Skin epidermis (tissue), 12 donors: ENCODE measurements at regions not wholly inside any gene's neighbourhood (a gene's known extent, or its start where the extent isn't known, plus 50 kb on each side); places are given as distances from the start of the nearest gene placed in this dataset.
A peak's percentile ranks its signal among the peaks of the same experiment; 100 is the strongest.
"Not testable (repeated sequence)": the region's sequence is repeated elsewhere in the genome, so short reads cannot be mapped to it uniquely, and the experiment has no call there.

Source experiments
- H3K27ac ChIP-seq, 21 experiments: fragments of 200-600 bp; sonication (generic) in 11 of 21; one replicate each; pipeline ENCODE4 v1.5.0; 2020; ENCODE audit warnings: mild to moderate bottlenecking in 3 of 21, inconsistent platforms in 2 of 21, moderate library complexity in 2 of 21
- H3K4me3 ChIP-seq, 7 experiments: fragments of 200-600 bp; sonication (generic) in 2 of 7; one replicate each; pipeline ENCODE4 v1.5.0; 2020; ENCODE audit warnings: inconsistent platforms in 2 of 7, mild to moderate bottlenecking in 2 of 7, moderate library complexity in 1 of 7

DNA sequence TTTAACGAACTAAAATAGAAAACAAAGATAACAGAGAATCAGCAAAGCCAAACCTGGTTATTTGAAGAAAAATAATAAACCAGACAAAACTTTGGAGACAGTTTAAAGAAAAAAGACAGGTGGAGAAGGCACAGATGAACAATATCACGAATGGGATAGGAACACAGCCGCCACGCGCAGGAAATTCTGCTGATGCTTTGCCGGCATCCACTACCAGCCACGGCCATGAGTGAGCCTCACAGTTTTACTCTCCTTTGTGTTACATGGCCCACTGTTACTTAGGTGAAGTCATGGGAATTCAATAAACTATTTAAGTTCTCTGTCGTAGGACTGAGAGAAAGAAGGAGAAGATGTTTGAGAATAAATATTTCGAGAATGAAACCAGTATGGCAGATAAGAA lies 503.4 kb downstream of the TTLL7 start:
- Histone ChIP-seq H3K27ac (no peak overlapping the region), H3K4me3 (no peak overlapping the region)

DNA sequence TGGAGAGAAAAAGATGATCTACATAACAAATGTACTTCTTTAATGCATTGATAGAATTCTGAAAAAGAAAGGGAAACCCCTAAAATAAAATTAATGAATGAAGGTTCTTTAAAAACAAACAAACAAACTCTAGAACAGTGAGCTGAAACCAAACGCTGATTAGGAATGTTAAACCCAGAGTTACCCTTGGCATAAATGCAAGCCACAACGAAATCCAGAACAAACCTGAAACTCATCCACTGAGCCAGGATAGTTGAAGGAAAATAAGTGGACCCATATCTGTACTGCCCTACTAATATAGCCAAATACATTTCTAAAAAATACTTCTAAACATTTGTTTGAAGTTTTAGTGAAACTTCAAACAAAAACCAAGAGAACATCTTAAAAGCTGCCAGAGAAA lies 505.3 kb downstream of the TTLL7 start:
- Histone ChIP-seq H3K27ac (peak overlapping the region in 1 of 21 experiments; percentile 28), H3K4me3 (no peak overlapping the region)

DNA sequence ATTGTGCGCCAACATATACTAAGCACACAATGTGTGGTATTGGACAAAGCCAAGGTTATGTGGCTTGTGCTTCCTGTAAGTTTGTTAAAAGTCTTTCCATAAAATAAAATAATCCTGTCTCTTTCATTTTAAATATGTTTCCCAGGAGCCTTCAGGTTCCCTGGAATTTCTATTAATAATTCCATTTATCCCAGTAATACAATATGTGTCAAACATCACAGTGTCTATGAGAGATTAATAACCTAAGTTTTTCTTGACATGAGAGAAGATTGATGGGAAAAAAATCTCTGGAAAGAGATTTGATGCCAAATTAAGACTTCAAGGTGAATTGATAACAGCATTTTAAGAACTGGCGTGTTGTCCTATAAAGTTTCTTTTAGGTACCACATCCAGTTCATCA lies 507.0 kb downstream of the TTLL7 start:
- H3K4me3 ChIP-seq, result no peak overlapping the region

DNA sequence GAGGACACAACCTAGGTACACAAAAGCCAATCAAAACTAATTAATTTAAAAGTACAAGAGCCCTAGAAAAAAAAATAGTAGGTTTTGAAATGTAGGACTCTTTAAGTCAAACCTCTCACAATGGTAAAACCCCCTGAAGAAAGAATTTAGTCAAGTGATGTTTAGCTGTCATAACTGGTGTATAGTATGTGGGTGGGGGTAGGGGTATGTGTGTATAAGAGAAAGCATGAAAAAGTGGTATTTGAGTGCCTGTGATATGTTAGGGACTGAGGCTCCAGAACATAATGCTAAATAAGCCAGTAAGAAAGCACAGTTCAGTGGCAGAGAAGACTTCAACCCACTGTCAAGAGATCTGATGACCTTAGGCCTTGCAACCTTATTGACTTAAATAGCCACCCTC lies 507.9 kb downstream of the TTLL7 start:
- H3K27ac ChIP-seq, result no peak overlapping the region
- no peak overlapping the region for H3K4me3 ChIP-seq

More for the DNA sequence above, 507.0 kb downstream of the TTLL7 start:
- no peak overlapping the region for H3K27ac ChIP-seq

DNA sequence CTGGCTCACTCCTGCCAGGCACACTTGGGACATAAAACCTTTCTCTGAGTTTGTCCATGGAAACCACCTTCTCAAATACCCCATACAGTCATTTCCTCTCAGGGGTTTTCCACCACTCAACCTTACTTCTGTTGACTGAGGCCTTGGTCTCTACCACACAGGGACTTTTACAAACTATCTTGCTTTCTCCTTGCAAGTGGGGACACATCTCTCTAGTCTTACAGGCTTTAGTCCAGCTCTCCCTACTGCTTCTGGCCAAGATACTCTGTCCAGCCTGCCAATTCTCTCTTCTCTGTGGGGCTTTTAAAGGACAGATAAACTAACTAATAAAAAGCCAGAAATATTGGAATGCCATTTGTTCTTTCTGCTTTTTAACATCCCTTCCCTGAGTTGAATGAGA lies 510.8 kb downstream of the TTLL7 start:
- not testable (repeated sequence) for H3K27ac ChIP-seq, H3K4me3 ChIP-seq

DNA sequence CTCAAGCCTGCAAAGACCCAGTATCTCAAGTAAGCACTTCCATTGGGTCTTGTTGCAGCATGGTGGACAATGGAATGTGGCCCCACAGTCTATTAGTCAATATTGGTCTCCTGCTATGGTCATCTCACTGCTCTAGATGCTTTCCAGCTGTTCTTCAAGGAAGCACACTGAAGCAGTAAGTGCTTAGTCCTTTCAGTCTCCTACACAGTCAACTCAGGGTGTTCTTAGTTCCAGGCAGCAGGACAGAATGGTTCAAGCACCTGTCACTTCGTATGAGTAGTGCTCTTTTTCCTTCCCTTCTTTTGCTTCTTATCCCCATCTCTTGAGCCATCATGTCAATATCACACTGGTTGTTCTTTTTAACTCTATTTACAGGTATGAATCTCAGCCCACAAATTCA lies 511.5 kb downstream of the TTLL7 start:
- H3K4me3 ChIP-seq, H3K27ac ChIP-seq: not testable (repeated sequence)

DNA sequence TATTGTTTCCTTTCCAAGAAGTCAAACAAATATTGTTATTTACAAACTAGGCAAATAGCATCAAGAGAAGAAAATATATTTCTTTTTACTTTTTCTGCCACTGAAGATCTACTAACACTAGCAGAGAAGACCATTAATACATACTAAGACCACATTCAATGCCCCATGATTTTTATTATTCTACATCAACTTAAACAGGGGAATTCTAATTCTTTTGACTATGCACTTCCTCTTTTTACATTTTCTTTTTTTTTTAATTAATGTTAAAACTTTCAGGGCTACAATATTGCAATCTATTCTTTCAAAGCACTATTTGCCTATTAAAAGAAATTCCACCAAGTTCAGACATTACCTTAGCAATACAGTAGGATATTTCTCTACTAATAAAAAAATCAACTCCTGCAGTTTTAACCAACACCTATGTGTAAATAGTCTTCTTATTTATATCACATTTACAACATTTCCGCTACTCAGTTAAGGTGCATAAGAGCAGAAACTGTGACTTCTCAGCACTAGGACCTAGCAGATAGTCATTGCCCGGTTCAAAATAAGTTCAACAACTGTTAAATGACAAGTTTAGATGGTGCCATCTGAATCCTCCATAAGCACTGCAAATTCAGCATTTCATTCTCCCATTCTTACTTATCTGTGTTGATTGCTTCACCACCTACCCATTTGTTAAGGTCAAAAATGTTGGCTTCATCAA lies 513.5 kb downstream of the TTLL7 start:
- H3K27ac ChIP-seq, H3K4me3 ChIP-seq: not testable (repeated sequence)

DNA sequence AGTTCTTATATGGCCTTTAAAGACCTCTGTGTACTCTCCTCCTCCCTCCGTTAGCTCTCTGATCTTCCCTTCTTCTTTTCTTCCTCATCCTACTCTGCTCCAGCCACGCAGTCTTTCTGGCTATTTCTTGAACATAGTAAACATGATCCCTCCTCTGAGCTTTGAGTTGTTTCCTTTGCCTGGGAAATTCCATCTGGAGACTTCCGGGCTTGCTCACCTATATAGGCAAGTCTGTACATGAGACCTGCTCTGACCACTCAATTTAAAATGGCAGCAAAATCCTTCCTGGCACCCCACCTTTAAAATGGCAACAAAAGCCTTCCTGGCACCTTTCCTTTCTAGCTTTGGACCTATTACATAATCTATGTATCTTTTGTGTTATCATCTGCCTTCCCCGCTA lies 517.6 kb downstream of the TTLL7 start:
- H3K4me3 ChIP-seq, H3K27ac ChIP-seq: not testable (repeated sequence)

DNA sequence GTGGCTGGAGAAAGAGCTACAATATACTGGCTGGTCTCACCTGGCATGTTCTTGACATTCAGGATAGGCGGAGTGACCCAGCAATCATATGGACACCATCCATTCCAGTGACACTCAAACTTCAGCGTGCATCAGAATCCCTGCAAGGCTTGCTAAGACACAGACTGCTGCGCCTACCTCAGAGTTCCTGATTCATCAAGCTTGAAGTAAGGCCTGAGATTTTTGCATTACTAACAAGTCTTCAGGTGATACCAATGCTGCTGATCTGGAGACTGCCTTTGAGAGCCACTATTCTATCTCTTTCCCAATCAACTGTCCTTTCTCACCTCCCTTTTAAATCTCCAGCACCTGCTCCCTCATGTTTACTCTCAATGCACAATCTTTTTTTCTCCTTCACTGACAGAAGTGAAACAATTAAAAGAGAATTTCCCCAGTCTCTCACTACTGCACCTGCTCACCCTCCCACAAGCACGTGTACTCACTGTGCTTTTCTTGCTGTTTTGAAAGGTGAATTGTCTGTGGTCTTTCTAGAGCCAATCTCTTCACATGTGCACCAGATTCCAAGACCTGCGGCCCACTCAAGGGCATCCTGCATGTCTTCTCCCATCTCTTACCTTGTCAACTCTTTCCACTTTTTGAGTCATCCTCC lies 519.2 kb downstream of the TTLL7 start:
- not testable (repeated sequence) for H3K4me3 ChIP-seq, H3K27ac ChIP-seq

DNA sequence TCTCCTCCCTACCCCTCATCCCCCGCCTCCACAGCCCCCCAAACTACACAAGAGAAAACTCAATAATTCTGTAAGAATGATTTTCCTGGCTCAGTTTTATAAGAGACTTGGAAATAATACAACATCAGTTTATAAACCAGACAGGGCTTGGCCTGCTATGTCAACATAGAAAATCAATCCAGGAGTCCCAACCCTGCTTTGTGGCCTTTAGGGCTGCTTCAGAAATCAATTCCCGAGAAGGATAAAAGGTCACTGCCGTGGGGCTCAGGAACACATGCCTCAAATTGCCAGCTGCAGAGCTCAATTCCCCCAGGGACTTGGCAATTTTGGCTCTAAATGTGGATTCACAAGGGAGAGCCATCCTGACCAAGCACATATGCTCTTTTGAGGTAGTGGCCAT lies 520.8 kb downstream of the TTLL7 start:
- not testable (repeated sequence) for H3K4me3 ChIP-seq, H3K27ac ChIP-seq

DNA sequence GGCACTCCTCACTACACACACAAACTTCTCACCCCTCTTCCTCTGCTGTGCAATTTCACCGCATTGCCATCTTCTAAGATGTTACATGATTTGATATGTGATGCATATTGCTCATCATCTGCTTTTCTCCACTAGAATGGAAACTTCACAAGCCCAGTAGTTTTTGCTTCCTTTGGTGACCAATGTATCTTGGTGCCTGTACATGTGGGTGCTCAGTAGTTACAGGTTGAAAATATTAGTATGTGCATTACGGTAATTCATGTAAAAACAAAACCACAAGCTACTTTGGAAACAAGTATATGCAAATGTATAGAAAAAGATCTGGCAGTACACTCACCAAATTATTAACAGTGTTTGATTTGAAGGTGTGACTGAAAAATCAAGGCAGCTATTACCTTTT lies 522.4 kb downstream of the TTLL7 start:
- H3K27ac ChIP-seq, H3K4me3 ChIP-seq: not testable (repeated sequence)

DNA sequence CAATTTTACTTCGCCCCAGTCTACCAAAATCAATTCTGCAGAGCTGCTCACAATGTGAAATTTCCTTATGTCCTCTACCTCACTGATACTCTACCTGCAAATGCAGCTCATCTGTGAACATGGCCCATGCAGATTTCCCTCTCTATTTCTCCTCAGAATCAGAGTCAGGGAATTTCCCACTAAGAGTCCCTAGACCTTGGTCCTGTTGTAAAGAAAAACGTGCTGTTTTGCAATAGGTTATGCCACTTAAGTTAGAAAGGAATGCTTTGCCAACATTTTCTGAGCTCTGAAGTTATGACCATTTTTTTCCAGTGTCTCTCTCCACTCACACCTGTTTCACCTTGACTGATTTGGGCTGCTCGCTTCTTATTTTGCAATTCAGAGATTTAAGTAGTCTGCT lies 524.0 kb downstream of the TTLL7 start:
- not testable (repeated sequence) for H3K4me3 ChIP-seq, H3K27ac ChIP-seq

DNA sequence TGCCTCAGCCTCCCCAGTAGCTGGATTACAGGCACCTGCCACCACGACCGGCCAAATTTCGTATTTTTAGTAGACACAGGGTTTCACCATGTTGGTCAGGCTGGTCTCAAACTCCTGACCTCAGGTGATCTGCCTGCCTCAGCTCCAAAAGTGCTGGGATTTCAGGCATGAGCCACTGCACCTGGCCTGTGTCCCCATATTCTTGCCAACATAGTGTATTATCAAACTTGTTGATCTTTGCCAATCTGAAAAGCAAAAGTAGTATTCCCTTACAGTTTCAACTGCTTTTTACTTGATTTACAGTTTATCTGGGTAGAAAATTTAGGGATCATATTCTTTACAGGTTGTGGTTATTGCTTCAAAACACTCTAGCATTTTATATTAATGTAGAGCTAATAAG lies 524.9 kb downstream of the TTLL7 start:
- not testable (repeated sequence) for H3K4me3 ChIP-seq, H3K27ac ChIP-seq

DNA sequence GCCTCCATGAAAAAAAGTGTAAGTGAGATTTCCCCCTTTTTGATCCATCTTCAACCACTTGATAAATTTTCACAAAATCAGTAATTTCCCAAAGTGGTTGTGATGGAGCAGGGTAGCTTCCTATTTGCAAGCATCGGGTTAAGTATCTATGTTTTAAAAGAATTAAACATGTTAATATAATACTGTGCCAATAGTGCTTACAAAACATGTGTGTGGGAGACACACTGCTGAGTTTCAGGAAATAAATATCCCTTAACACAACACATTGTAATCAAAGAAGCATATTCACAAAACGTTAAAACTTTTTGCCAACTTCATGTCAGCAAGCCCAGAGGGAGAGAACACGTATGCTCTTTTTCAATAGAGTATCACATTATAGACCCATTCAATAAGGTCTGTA lies 526.9 kb downstream of the TTLL7 start:
- not testable (repeated sequence) for H3K27ac ChIP-seq, H3K4me3 ChIP-seq

DNA sequence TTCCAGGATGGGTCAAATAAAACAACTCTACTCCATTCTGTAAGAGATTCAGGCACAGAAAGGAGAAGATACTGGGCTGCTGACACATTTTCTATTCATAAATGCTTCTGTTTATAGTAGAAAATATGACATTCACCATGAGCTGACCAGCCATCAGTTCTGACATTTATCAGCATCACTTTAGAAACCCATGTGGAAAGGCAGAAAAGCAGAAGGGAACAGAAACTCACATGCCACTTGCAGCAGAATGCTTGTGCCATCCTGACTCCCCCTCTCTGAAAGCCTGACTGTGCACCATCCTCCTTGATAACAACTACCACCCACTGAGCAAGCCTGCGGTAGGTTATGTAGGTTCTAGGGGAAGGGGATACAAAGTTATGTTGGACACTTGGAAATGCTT lies 527.7 kb downstream of the TTLL7 start:
- not testable (repeated sequence) for H3K4me3 ChIP-seq, H3K27ac ChIP-seq

DNA sequence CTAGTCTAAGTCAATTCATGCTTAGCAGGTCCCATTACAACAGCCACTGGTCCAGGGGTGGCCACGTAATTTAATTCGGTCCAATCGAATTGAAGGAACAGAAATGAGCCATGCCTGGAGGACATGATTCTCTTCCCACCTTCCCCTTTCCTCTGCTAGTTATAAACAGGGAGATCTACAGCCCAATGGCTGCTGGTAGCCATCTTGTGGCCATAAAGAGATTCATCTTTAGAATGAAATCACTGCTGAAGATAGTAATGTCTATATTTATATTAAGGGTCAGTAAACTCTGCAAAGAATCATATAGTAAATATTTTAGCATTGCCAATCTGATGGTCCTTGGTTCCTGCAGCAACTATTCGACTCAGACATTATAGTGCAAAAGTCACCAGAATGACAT lies 530.6 kb downstream of the TTLL7 start:
- H3K27ac ChIP-seq, H3K4me3 ChIP-seq: not testable (repeated sequence)

DNA sequence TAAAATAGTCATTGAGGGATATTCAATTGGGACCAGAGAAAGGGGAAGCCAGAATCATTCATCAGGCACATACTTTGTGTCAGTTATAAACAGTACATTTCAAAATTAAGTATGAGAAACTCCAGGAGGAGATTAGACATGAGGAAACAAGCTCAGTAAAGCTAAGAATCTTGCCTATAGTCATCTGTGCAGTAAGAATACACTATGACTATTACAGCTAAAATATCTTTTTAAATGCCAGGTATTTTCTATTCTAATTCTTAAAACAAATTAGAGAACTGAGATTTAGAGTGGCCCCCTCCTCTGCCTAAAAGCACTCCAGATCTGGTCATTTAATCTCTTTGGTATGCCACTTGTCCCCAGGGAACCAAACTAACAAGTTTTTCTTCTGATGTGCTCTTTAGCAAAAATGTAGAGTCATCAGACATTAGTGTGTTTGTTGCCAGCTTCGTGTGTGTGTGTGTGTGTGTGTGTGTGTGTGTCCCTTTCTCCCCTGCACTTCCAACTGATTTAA lies 541.1 kb downstream of the TTLL7 start:
- not testable (repeated sequence) for H3K27ac ChIP-seq, H3K4me3 ChIP-seq

DNA sequence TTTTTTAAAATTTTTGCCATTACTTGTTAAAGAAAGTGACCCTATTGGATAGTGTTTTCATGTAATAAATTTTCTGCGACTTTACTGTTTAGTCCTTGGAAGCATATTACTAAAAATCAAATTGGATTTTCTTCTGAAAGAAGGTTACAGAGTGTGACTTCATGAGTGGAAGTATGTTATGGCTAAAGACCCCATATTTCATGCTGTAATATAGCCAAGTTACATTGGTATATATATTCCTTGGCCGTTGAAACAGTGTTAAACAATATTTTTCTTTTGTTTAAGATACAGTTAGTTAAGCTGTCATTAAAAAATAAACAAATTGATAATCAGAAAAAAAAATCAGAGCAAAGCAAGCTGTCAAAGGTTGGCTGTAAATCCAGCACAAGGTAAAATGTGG lies 541.7 kb downstream of the TTLL7 start:
- H3K4me3 ChIP-seq, H3K27ac ChIP-seq: not testable (repeated sequence)

DNA sequence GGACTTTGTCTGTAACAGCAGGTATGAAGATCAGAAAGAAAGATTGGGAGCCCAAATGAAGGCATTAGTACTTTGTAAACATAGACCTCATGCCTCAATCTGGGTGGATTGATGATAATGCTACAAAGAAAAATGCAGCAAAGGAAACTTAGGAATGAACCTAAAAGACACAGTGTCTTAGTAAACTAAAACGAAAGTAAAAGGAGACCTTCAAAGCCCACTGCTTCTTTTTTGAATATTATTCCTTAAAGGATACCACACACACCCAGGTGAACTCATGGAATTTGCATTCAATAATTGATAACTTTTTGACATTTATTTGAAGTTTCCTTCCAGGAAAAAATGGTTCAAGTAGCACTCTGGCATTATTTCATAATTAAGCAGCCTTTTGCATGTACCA lies 543.2 kb downstream of the TTLL7 start:
- not testable (repeated sequence) for H3K4me3 ChIP-seq, H3K27ac ChIP-seq

DNA sequence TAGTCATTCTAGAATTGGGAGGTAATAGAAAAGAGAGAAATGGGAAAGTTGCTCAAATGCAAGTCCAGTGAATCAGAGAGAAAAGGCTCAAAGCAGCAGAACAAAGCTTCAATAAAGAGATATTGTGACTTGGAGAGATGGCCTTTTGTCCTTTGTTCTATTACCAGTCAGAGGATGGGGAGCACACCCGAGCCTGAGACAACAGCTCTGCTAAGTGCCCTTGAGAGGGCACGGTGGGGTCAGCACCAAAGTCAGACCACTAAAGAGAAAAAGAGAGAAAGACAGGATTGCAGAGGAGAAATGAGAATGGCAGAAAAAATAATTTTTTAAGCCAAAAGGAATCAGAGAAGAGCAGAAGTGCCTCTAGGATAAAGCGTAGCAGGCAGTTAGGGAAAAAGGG lies 553.1 kb downstream of the TTLL7 start:
- H3K27ac ChIP-seq, H3K4me3 ChIP-seq: not testable (repeated sequence)

DNA sequence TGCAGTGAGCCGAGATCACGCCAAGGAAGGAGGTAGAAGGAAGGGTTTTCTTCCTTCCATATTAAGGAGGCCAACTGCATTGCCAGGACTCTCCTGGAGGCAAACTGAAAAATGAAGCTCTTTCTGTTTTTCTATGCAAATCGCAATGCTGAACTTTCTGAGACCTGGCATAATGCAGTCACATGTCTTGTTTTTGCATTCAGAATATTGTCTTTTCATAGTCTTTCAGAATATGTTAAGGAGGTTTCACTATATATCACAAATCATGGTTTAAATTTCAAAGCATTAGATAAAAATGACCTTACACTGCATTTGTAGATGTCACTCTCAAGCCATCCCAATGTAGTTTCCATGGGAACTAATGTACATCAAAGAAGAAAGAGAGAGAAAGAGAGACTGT lies 556.5 kb downstream of the TTLL7 start:
- H3K27ac ChIP-seq, H3K4me3 ChIP-seq: not testable (repeated sequence)

DNA sequence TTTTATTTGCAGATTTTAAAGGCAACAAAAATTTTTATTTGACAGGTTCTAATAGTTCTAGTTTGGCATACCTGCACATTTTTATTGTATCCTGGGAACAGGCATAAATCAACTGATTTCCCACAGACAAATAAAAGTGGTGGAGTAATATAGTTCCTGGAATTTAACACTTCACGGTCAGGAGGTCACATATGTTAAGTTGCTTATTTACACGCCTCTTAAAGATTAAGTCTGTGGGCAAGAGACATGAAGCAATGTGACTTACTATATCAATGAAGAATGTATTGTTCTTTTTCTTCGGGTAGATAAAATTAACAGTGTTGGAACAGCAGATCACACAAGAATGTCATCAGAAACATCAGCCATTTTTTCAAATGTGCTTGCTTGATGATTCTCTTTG lies 558.3 kb downstream of the TTLL7 start:
- H3K4me3 ChIP-seq, H3K27ac ChIP-seq: not testable (repeated sequence)
